22Rv1 (cell line): ENCODE measurements at regions not wholly inside any gene's neighbourhood (a gene's known extent, or its start where the extent isn't known, plus 50 kb on each side); places are given as distances from the start of the nearest gene placed in this dataset.

Source experiments
- H3K27ac ChIP-seq: fragments of 450-650 bp; 2 replicates; pipeline ENCODE4 v1.5.1; 2017
- ZFX ChIP-seq: fragments of 450-650 bp; IDR thresholded peaks from 2 replicates; pipeline ENCODE4 v1.6.1; 2017; ENCODE audit warnings: antibody characterized with exemption, borderline replicate concordance
- TF ChIP-seq, protein P1 (sequence below): fragments of 450-650 bp; IDR thresholded peaks from 2 replicates; pipeline ENCODE4 v1.5.1; 2017; ENCODE audit warnings: mild to moderate bottlenecking

GRCh38 chr3:3902161-3902560 is 102.9 kb downstream of the LRRN1 start:
- H3K27ac ChIP-seq: no peak overlapping the region
- TF ChIP-seq, protein P1, sequence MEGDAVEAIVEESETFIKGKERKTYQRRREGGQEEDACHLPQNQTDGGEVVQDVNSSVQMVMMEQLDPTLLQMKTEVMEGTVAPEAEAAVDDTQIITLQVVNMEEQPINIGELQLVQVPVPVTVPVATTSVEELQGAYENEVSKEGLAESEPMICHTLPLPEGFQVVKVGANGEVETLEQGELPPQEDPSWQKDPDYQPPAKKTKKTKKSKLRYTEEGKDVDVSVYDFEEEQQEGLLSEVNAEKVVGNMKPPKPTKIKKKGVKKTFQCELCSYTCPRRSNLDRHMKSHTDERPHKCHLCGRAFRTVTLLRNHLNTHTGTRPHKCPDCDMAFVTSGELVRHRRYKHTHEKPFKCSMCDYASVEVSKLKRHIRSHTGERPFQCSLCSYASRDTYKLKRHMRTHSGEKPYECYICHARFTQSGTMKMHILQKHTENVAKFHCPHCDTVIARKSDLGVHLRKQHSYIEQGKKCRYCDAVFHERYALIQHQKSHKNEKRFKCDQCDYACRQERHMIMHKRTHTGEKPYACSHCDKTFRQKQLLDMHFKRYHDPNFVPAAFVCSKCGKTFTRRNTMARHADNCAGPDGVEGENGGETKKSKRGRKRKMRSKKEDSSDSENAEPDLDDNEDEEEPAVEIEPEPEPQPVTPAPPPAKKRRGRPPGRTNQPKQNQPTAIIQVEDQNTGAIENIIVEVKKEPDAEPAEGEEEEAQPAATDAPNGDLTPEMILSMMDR: no peak
- TF ChIP-seq ZFX: no peak

- no peak for TF ChIP-seq ZFX
- TF ChIP-seq, protein P1: no peak
- H3K27ac ChIP-seq: no peak overlapping the region
Measured at GRCh38 chr3:3906171-3906570, 106.9 kb downstream of the LRRN1 start.

- H3K27ac ChIP-seq: no peak overlapping the region
- TF ChIP-seq ZFX: no peak
- TF ChIP-seq, protein P1: no peak
Measured at GRCh38 chr3:3907023-3907422, 107.8 kb downstream of the LRRN1 start.

DNA sequence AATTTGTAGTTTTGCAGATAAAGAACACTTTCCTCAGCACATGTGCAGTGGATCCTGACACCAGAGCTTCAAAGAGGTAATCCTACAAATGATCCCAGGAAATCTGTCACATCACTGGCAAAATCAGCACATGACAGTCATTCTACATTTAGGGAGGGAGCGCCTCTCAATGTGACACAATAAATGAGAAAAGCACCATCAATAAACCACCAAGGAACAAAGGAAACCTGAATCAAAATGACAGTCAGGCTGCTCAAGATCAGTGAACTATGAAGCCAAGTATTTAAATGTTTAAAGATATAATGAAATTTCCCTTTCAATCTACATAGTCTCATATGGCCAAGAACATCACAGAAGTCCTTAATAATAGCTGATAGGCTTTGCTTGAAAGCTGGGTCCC is 119.5 kb downstream of the LRRN1 start:
- no peak for TF ChIP-seq ZFX
- TF ChIP-seq, protein P1: no peak

DNA sequence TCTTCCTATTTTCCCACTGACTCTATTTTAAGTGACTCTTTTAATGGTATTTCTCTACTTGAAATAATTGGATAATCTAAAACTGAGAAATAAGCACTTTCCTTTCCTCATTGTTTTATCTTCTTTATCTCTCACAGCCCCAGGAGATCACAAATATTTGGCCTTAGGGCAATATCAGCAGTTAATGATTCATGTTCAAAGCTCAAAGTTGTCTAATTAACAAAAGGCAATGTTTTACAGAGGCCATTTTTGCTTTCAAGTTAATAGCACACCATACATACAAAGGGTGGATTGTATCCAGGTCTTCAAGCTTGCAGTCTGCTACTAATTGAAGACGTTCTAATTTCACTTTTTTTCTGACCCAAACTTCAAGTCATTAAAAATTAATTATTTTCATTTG is 120.1 kb downstream of the LRRN1 start:
- no peak overlapping the region for H3K27ac ChIP-seq
- TF ChIP-seq, protein P1: no peak
- no peak for TF ChIP-seq ZFX

More for the DNA sequence above, 119.5 kb downstream of the LRRN1 start:
- no peak overlapping the region for H3K27ac ChIP-seq

- no peak for TF ChIP-seq ZFX
- TF ChIP-seq, protein P1: no peak
- no peak overlapping the region for H3K27ac ChIP-seq
Measured at GRCh38 chr3:3923619-3924018, 124.4 kb downstream of the LRRN1 start.

DNA sequence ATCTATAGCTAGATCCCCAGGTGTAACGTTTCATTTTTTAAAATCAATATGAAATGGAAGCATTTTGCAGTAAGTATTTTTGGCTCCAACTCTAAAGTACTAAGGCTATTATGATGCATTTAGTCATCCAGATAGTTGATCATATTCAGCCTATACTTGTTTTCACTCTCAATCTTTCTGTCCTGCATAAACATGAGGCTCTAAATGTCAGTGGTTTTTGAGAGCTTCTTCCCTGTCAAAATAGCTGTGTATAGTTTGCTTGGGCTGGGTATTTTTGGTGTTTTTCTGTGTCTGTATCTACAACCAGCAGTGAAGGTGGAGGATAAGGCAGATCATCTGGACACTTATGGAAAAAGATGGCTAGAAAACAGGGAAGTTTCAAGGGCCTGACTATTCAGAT is 128.0 kb downstream of the LRRN1 start:
- TF ChIP-seq ZFX: no peak
- TF ChIP-seq, protein P1: no peak
- no peak overlapping the region for H3K27ac ChIP-seq
